BJ (cell line): ENCODE measurements at regions not wholly inside any gene's neighbourhood (a gene's known extent, or its start where the extent isn't known, plus 50 kb on each side); places are given as distances from the start of the nearest gene placed in this dataset.
"Not testable (repeated sequence)": the region's sequence is repeated elsewhere in the genome, so short reads cannot be mapped to it uniquely, and the experiment has no call there.

Experiments used
- CTCF ChIA-PET: fragments of 350-600 bp; formaldehyde crosslinking; extraction: SDS; loops from one replicate; lab custom pipeline; 2021; ENCODE audit warnings: antibody characterized with exemption, inconsistent platforms; lab: Yijun Ruan, JAX
- POLR2A ChIA-PET: fragments of 300-600 bp; sonication (Branson Sonifier 250); formaldehyde crosslinking; extraction: SDS; loops from one replicate; lab custom pipeline; 2021; ENCODE audit warnings: antibody characterized with exemption; lab: Charles Lee
- DNase-seq: peaks from one replicate; pipeline ENCODE4 v3.0.0-alpha.2; 2011; ENCODE audit warnings: low read depth
- H3K27me3 ChIP-seq: 2 replicates; pipeline ENCODE4 v1.6.0; 2011; ENCODE audit warnings: low read length; ENCODE audit not compliant: control insufficient read depth, insufficient read depth
- H3K36me3 ChIP-seq: 2 replicates; pipeline ENCODE4 v1.5.1; 2011; ENCODE audit warnings: low read length; ENCODE audit not compliant: control insufficient read depth, insufficient read depth
- H3K4me3 ChIP-seq: 2 replicates; pipeline ENCODE4 v1.5.1; 2011; ENCODE audit warnings: low read depth, mild to moderate bottlenecking, control low read depth, low read length
- TF ChIP-seq, protein P1 (sequence below): IDR thresholded peaks from 2 replicates; pipeline ENCODE4 v1.5.1; 2011; ENCODE audit warnings: low read depth, mild to moderate bottlenecking, control low read depth, inconsistent platforms, low read length, moderate library complexity; ENCODE audit not compliant: insufficient read depth

DNA sequence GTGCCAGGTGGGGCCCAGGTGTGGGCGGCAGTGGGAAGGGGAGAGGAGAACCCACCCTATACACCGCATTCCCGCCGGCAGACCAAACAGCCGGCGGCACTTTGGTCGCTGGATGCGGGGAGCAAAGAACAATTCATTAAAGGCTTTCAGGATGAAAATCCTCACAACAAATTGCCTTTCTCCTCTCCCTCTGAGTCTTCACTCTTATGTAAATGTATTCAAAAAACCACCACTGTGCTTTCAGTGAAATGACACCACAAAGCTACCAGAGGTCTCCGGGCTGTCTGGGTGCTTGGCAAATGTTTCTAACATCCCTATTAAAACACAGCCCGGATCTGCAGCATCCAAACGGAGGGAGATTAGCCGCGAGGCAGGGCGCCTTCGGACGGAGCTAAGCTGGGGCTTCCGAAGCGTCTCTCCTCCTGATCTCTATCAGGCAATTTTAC lies 171.8 kb upstream of the TBL1X start:
- DNase-seq, result no peak
- CTCF ChIA-PET, result no interaction called here
- POLR2A ChIA-PET, result no interaction called here
- H3K4me3 ChIP-seq, result no peak overlapping the region
- H3K27me3 ChIP-seq, result no peaks in the 10 kb centered on the region
- H3K36me3 ChIP-seq, result no peaks in the 10 kb centered on the region
- TF ChIP-seq, protein P1, sequence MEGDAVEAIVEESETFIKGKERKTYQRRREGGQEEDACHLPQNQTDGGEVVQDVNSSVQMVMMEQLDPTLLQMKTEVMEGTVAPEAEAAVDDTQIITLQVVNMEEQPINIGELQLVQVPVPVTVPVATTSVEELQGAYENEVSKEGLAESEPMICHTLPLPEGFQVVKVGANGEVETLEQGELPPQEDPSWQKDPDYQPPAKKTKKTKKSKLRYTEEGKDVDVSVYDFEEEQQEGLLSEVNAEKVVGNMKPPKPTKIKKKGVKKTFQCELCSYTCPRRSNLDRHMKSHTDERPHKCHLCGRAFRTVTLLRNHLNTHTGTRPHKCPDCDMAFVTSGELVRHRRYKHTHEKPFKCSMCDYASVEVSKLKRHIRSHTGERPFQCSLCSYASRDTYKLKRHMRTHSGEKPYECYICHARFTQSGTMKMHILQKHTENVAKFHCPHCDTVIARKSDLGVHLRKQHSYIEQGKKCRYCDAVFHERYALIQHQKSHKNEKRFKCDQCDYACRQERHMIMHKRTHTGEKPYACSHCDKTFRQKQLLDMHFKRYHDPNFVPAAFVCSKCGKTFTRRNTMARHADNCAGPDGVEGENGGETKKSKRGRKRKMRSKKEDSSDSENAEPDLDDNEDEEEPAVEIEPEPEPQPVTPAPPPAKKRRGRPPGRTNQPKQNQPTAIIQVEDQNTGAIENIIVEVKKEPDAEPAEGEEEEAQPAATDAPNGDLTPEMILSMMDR, result no peak

DNA sequence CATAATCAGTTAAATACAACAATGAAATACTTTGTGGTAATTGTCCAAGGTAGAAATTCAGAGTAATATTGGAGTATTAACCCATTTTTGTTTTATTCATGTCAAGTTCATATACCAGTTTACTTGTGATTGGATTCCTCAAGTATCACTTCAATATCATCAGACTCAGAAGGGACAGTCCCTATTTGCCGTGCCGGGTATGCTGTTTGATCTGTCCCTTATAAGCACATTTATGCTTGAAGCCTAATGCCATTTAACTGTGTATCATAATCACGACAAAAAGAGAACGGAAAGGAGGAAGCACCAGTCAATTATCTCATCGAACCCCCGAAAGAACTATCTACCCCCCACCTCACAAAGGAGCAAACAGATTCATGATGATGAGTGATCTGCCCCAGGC lies 171.0 kb upstream of the TBL1X start:
- DNase-seq, result no peak
- ChIA-PET CTCF (no interaction called here), POLR2A (no interaction called here)
- TF ChIP-seq, protein P1, result no peak
- Histone ChIP-seq H3K36me3 (no peaks in the 10 kb centered on the region), H3K27me3 (no peaks in the 10 kb centered on the region), H3K4me3 (no peak overlapping the region)

DNA sequence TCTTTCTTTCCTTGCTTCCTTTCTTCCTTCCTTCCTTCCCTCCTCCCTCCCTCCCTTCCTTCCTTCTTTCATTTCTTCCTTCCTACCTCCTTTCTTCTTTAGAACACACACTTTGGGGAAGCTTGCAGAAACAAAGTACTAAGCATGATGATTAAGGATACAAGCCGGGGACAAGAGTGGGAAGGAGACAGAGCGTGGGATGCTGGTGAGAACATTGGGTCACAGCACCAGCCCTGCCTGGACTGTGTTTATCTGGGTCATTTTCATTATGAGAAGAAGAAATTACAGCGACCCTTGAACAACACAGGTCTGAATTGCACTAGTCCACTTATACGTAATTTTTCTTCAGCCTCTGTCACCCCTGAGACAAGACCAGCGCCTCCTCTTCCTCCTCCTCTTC lies 169.3 kb upstream of the TBL1X start:
- TF ChIP-seq, protein P1, result no peak
- Histone ChIP-seq H3K27me3 (no peaks in the 10 kb centered on the region), H3K36me3 (no peaks in the 10 kb centered on the region), H3K4me3 (no peak overlapping the region)
- CTCF ChIA-PET, result no interaction called here
- POLR2A ChIA-PET, result no interaction called here
- DNase-seq, result no peak

DNA sequence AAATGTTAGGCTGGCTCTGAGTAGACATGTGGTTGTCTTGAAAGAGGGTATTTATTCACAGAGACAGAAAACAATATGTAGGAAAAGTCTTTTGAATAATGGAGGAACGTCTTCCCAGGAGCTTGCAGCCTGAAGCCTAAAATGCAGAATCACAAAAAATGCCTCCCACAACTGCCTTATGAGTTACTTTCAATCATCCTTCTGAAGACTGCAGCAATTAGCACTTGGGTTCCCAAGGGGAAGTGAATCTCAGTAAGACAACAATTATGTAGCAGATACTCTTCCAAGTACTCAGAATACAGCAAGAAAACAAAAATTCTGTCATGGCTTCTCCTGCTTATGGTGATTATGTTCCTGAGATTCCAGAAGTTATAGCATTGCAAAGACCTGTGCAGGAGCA lies 166.6 kb upstream of the TBL1X start:
- POLR2A ChIA-PET, result no interaction called here
- Histone ChIP-seq H3K27me3 (no peaks in the 10 kb centered on the region), H3K36me3 (no peaks in the 10 kb centered on the region), H3K4me3 (no peak overlapping the region)
- CTCF ChIA-PET, result no interaction called here
- no peak for DNase-seq
- TF ChIP-seq, protein P1, result no peak

DNA sequence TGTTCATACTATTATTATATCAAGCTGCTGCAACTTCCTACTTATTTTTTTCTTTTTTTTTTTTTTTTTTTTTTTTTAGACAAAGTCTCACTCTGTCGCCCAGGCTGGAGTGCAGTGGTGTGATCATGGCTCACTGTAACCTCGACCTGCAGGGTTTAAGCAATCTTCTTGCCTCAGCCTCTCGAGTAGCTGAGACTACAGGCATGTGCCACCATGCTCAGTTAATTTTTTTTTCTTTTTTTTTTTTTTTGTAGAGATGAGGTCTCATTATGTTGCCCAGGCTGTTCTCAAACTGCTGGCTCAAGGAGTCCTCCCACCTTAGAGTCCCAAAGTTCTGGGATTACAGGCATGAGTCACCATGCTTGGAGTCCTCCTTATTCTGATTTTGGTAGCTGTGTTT lies 165.2 kb upstream of the TBL1X start:
- H3K27me3 ChIP-seq, CTCF ChIA-PET, H3K36me3 ChIP-seq, DNase-seq, H3K4me3 ChIP-seq, POLR2A ChIA-PET: not testable (repeated sequence)

DNA sequence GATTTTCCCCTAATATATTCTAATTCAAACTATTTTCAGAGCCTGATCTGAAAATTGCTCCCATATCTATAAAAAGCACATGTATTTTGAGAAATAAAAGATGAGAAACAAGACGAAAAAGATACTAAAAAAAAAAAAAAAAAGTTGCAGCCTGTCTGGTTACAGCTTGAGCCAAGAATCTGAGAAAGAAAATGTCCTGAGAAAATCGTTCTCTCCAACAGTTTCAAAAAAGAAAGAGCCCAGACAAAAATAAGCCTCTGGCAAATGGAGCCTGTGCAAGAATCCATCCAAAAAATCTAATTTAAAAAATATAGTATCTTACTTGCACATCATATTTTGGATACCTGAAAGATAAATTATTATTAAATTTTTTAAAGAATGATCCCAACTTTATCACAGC lies 163.0 kb upstream of the TBL1X start:
- ChIA-PET POLR2A (no interaction called here), CTCF (no interaction called here)
- DNase-seq, result no peak
- no peak overlapping the region for H3K4me3 ChIP-seq
- no peaks in the 10 kb centered on the region for H3K36me3 ChIP-seq
- TF ChIP-seq, protein P1, result no peak
- H3K27me3 ChIP-seq, result no peaks in the 10 kb centered on the region
